Effector memory CD4-positive, alpha-beta T cell (primary cell): ENCODE measurements at regions not wholly inside any gene's neighbourhood (a gene's known extent, or its start where the extent isn't known, plus 50 kb on each side); places are given as distances from the start of the nearest gene placed in this dataset.

Experiments used
- DNase-seq, 3 donors: peaks; one replicate each; pipeline ENCODE4 v3.0.0-alpha.2; 2020
- H3K27ac ChIP-seq: 2 replicates; pipeline ENCODE4 v1.7.0; 2013; ENCODE audit warnings: mild to moderate bottlenecking, low read length, moderate library complexity; ENCODE audit not compliant: insufficient read depth, poor library complexity, severe bottlenecking
- H3K27me3 ChIP-seq: replicated peaks from 2 replicates; pipeline ENCODE4 v1.7.0; 2013; ENCODE audit warnings: mild to moderate bottlenecking, low read length; ENCODE audit not compliant: insufficient read depth, control insufficient read depth, poor library complexity, severe bottlenecking
- H3K36me3 ChIP-seq: 2 replicates; pipeline ENCODE4 v1.7.0; 2013; ENCODE audit warnings: mild to moderate bottlenecking, low read length, moderate library complexity; ENCODE audit not compliant: control insufficient read depth, insufficient read depth
- H3K4me1 ChIP-seq: 2 replicates; pipeline ENCODE4 v1.7.0; 2013; ENCODE audit warnings: low read length, mild to moderate bottlenecking; ENCODE audit not compliant: control insufficient read depth, insufficient read depth, poor library complexity, severe bottlenecking
- H3K4me3 ChIP-seq: 2 replicates; pipeline ENCODE4 v1.7.0; 2013; ENCODE audit warnings: low read length, low read depth, mild to moderate bottlenecking; ENCODE audit not compliant: insufficient read depth, poor library complexity, severe bottlenecking
- H3K9me3 ChIP-seq: 2 replicates; pipeline ENCODE4 v1.7.0; 2013; ENCODE audit warnings: mild to moderate bottlenecking, low read length, moderate library complexity; ENCODE audit not compliant: control insufficient read depth

DNA sequence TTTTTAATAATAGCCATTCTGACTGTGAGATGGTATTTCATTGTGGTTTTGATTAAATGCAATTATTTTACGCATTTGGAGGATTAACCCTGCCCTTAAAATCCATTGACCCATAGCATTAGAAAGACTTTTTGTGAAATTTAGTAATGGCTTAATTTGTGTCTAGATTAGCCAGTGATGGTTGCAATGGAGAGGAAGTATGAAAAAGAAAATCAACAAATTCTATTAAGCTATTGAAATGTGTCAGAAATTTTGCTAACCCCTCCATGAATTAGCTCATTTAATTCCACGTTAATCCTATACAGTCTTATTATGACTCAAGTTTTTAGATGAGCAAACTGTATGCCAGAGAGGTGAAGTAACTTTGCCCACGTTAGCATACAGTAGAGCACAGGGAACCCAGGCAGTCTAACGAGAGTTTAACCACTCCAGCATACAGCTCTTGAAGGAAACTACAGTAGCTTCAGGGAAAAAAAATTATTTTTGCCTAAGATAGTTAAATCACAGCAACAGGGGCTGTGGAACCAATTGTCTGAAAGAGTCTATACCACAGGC, 158.2 kb upstream of the PPP2R2B start:
- Histone ChIP-seq H3K4me3 (no peak overlapping the region), H3K27me3 (no peaks in the 10 kb centered on the region), H3K9me3 (no peaks in the 10 kb centered on the region), H3K27ac (no peak overlapping the region), H3K4me1 (no peaks in the 10 kb centered on the region), H3K36me3 (no peaks in the 10 kb centered on the region)
- DNase-seq: no peak

DNA sequence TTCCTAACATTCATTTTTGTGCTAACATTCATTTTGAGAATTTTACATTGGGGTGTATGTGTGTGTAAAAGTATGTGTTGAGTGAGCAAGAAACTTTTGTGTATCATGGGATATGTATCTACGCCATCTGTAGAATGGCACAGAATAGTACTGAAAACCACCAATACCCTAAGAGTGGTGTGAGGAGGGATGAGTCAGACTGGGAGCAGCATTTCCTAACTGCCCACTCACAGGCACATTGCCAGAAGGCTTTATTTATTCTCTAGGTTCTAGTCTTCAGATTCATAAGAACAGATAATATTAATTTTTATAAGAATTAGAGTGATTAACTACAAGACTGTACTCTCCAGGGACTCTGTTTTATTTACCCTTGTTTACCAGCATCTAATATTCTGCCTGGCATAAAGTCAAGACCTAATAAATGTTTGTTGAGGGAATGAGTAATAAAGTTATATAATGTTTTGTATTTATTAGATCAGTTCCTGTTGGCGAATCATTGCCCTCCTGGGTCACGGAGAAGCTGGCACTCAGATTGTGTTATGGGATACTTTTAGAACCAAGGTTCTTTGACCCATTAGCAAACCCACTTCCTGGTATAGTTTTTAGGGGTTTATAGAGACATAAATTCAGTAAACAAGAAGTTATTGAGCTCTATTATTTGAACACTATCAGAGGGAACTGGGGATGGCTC, 159.1 kb upstream of the PPP2R2B start:
- no peak overlapping the region for H3K4me3 ChIP-seq
- no peaks in the 10 kb centered on the region for H3K4me1 ChIP-seq
- no peaks in the 10 kb centered on the region for H3K27me3 ChIP-seq

DNA sequence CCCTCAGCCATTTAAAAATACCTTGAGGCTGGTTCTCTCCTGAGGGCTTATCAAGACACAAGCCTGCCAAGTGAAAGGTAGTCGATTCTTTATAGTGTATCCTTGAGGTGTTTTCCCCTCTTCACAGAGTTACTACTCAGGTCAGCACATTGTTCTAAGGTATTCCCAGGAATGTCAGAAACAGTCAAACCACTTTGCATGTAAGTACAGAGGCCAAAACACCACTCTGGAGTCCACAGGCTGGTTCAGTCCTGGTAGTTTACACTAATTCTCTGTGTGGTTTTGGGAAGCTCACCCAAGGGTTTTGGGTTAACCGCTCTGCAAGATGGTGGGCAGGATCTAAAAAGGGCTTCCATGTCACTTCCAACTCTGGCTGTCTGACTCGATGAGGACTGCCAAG, 162.3 kb upstream of the PPP2R2B start:
- DNase-seq: no peak
- no peaks in the 10 kb centered on the region for H3K9me3 ChIP-seq

More for the DNA sequence above, 159.1 kb upstream of the PPP2R2B start:
- no peak overlapping the region for H3K27ac ChIP-seq
- no peaks in the 10 kb centered on the region for H3K9me3 ChIP-seq
- no peak for DNase-seq
- no peaks in the 10 kb centered on the region for H3K36me3 ChIP-seq

DNA sequence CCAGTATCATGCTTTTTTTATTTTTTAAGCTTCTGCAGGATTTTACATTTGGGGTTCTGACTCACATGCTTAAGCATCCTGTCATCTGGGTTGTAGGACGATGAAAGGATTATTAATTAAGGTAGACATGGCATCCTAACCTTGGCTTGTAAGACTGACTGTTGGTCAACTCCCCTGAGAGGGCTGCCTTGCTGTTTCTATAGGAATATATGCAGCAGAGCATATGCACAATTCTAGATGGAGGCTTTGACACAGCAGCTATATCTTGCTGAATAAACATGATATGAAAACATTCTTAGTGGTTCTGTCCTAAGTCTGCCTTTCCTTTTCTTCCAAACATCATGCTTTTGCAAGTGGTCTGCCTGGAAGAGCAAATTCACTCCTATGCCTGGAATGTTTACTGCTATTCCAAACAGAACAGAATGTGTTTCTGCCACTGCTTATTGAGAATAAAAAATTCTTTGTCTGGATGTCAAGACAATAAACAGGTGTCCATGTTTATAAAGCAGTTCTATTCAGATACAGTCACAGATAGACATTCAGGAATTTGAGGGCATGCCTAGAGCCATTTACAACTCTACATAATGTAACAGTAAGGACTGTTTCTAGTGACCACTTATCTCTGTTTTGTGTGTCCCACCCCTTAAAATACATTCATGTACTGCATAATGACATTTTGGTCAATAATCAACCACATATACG, 166.2 kb upstream of the PPP2R2B start:
- no peaks in the 10 kb centered on the region for H3K4me1 ChIP-seq
- H3K27ac ChIP-seq: no peak overlapping the region
- no peak for DNase-seq
- no peaks in the 10 kb centered on the region for H3K27me3 ChIP-seq
- H3K4me3 ChIP-seq: no peak overlapping the region
- no peaks in the 10 kb centered on the region for H3K9me3 ChIP-seq
- no peaks in the 10 kb centered on the region for H3K36me3 ChIP-seq

More for the DNA sequence above, 162.3 kb upstream of the PPP2R2B start:
- Histone ChIP-seq H3K4me1 (no peaks in the 10 kb centered on the region), H3K27ac (no peak overlapping the region), H3K27me3 (no peaks in the 10 kb centered on the region), H3K36me3 (no peaks in the 10 kb centered on the region), H3K4me3 (no peak overlapping the region)

DNA sequence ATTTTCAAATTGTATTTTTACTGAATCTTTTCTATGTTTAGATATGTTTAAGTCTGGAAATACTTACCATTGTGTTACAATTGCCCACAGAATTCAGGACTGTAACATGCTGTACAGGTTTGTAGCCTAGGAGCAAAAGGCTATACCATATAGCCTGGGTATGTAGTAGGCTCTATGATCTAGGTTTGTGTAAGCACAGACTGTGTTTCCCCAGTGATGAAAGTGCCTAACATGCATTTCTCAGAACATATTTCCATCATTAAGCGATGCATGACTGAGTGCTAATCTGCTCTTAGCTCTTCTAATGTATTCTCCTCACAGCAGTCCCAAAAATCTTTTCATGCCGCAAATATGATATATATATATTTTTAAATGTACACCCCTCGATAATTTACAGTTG, 166.7 kb upstream of the PPP2R2B start:
- no peak overlapping the region for H3K27ac ChIP-seq
- H3K27me3 ChIP-seq: no peaks in the 10 kb centered on the region
- no peaks in the 10 kb centered on the region for H3K9me3 ChIP-seq
- no peak for DNase-seq
- H3K36me3 ChIP-seq: no peaks in the 10 kb centered on the region
- H3K4me3 ChIP-seq: no peak overlapping the region
- H3K4me1 ChIP-seq: no peaks in the 10 kb centered on the region

DNA sequence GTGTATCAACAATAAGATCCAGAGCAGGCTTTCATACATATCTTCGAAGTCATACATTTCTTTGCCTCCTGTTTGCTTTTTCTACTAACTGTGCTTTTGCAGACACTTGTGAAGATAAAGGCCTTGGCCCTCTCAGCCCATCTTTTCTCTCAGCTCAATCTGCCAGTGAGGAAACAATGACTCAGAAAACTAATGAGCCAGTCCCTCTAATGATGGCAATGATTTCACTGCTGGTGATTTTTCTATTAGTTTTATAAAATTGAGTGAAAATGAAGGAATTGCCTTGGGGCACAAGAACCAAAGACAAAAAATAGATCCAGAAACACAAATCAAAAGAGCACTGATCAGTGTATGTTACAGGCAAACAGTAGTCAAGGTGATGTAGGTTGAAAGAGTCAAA, 167.7 kb upstream of the PPP2R2B start:
- Histone ChIP-seq H3K9me3 (no peaks in the 10 kb centered on the region), H3K4me3 (no peak overlapping the region)

DNA sequence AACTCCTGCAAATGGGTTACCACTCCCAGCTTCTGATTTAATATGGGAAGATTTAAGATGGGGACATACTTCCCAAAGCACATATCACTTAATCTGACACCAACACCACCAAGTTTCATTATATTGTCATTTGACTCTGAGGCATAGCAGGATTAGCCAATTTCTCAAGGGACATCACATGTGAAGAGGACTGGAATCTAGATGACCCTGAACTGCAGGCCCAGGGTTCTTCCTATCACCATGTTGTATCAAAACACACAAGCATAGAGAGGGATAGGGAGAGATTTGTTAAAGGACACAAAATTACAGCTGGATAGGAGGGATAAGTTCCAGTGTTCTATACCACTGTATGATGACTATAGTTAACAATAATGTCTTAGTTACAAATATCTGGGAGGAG, 168.3 kb upstream of the PPP2R2B start:
- H3K4me1 ChIP-seq: no peaks in the 10 kb centered on the region
- no peaks in the 10 kb centered on the region for H3K36me3 ChIP-seq

More for the DNA sequence above, 167.7 kb upstream of the PPP2R2B start:
- Histone ChIP-seq H3K27me3 (no peaks in the 10 kb centered on the region), H3K27ac (no peak overlapping the region), H3K36me3 (no peaks in the 10 kb centered on the region), H3K4me1 (no peaks in the 10 kb centered on the region)
- DNase-seq: no peak

DNA sequence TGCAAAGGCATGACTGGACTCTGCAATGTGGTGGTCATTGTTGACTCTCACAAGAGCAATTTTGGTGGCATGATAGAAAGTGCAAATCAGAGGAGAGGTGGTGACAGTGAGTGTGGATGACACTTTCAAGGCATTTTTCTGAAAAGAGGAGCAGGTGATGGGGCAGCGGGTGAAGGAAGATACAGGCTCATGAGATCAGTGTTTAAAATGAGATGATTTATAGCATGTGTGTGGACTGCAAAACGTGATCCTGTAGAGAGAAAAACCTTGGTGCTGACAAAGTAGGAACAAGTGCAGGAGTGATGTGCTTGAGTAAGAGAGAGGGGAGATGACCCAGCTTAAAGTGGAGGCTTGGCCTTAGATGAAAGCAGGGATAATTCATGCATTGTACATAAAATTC, 171.2 kb upstream of the PPP2R2B start:
- no peak for DNase-seq
- H3K36me3 ChIP-seq: no peaks in the 10 kb centered on the region
- no peaks in the 10 kb centered on the region for H3K9me3 ChIP-seq
- no peak overlapping the region for H3K4me3 ChIP-seq
- H3K4me1 ChIP-seq: no peaks in the 10 kb centered on the region
- H3K27me3 ChIP-seq: no peaks in the 10 kb centered on the region
- no peak overlapping the region for H3K27ac ChIP-seq

More for the DNA sequence above, 168.3 kb upstream of the PPP2R2B start:
- no peaks in the 10 kb centered on the region for H3K27me3 ChIP-seq
- DNase-seq: no peak
- no peak overlapping the region for H3K27ac ChIP-seq
- no peak overlapping the region for H3K4me3 ChIP-seq
- H3K9me3 ChIP-seq: no peaks in the 10 kb centered on the region

DNA sequence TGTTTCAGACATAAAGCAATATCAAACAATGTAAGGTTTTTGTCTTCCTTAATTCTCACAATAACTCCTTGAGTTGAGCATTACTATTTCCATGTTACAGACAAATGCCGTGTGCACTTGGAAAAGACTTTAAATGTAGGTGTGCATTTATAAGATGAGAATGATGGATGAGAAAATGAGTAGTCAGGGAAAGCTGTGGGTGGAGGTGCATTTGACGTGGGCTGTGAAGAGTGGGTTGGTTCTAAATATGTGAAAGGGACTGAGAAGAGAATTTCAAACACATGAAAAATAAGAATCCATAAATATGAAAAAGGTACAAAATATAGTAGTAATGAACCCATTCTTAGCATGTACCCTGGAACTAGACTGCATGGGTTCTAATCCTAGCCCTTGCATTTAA, 171.6 kb upstream of the PPP2R2B start:
- Histone ChIP-seq H3K36me3 (no peaks in the 10 kb centered on the region), H3K4me1 (no peaks in the 10 kb centered on the region), H3K9me3 (no peaks in the 10 kb centered on the region), H3K27ac (no peak overlapping the region), H3K27me3 (no peaks in the 10 kb centered on the region), H3K4me3 (no peak overlapping the region)
- no peak for DNase-seq

DNA sequence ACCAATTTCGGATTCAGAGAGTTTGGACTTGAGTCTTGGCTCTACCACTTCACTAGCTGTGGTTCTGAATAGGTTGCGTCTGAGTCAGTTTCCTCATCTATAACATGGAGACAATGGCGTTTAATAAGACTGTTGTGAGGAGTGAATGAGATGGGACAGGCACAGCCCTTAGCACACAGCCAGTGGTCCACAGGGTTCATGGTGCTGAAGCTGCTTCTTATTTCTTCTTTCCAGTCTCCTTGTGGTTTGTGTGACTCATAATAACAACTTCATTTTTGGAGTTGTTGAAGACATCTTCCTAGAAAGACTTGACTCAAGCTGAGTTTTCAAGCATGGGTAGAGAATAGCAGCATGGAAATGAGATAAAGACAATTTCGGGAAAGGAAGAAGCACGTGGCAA, 172.6 kb upstream of the PPP2R2B start:
- no peaks in the 10 kb centered on the region for H3K4me1 ChIP-seq
- no peak for DNase-seq
- H3K27me3 ChIP-seq: no peaks in the 10 kb centered on the region
- H3K36me3 ChIP-seq: no peaks in the 10 kb centered on the region
- no peak overlapping the region for H3K4me3 ChIP-seq
- H3K27ac ChIP-seq: no peak overlapping the region
- no peaks in the 10 kb centered on the region for H3K9me3 ChIP-seq
